T-cell (primary cell): ENCODE measurements at regions not wholly inside any gene's neighbourhood (a gene's known extent, or its start where the extent isn't known, plus 50 kb on each side); places are given as distances from the start of the nearest gene placed in this dataset.
"Not testable (repeated sequence)": the region's sequence is repeated elsewhere in the genome, so short reads cannot be mapped to it uniquely, and the experiment has no call there.

Experiments
- ATAC-seq, 4 experiments: fragments of 200-7000 bp in 3 of 4; fragments of 150-1000 bp in 1 of 4; cut with Tn5 transposase; replicated peaks in 1 of 4; 1 replicate in 3 of 4; 2 replicates in 1 of 4; pipeline ENCODE4 v1.10.0; 2021; ENCODE audit warnings: moderate library complexity in 3 of 4, mild to moderate bottlenecking in 2 of 4, moderate number of reproducible peaks in 1 of 4
- CTCF ChIA-PET, 2 donors: fragments of 300-600 bp; sonication (Branson Sonifier 250); formaldehyde crosslinking; loops; one replicate each; lab custom pipeline; 2022; ENCODE audit warnings: antibody characterized with exemption in 2 of 2; lab: Charles Lee
- POLR2A ChIA-PET, 2 donors: fragments of 300-600 bp; sonication (Branson Sonifier 250); formaldehyde crosslinking; loops; one replicate each; lab custom pipeline; 2022; ENCODE audit warnings: antibody characterized with exemption in 2 of 2; lab: Charles Lee
- DNase-seq, 35 experiments: peaks; one replicate each; pipeline versions ENCODE4 v3.0.0 to v3.0.0-alpha.2; 2013 to 2023
- H3K27ac ChIP-seq: one replicate; pipeline ENCODE4 v1.5.1; 2013; ENCODE audit warnings: low read length
- H3K27me3 ChIP-seq, 2 experiments: replicated peaks in 1 of 2; 1 replicate in 1 of 2; 2 replicates in 1 of 2; pipeline versions ENCODE4 v1.6.1 to v1.7.0; 2013; ENCODE audit warnings: low read length in 1 of 2, mixed read lengths in 1 of 2; ENCODE audit not compliant: control insufficient read depth in 2 of 2, insufficient read depth in 2 of 2; ENCODE audit errors: extremely low read depth in 1 of 2
- H3K36me3 ChIP-seq, 2 donors: 1 replicate in 1 of 2; 2 replicates in 1 of 2; pipeline versions ENCODE4 v1.6.1 to v1.7.0; 2013; ENCODE audit warnings: low read length in 1 of 2; ENCODE audit not compliant: control insufficient read depth in 2 of 2, insufficient read depth in 1 of 2; ENCODE audit errors: extremely low read depth in 1 of 2
- H3K4me1 ChIP-seq, 2 experiments: 1 replicate in 1 of 2; 2 replicates in 1 of 2; pipeline versions ENCODE4 v1.6.1 to v1.7.0; 2013; ENCODE audit warnings: low read length in 2 of 2, mixed read lengths in 1 of 2; ENCODE audit not compliant: insufficient read depth in 2 of 2, control insufficient read depth in 1 of 2; ENCODE audit errors: extremely low read depth in 1 of 2
- H3K4me3 ChIP-seq, 2 donors: 1 replicate in 1 of 2; 2 replicates in 1 of 2; pipeline versions ENCODE4 v1.5.1 to v1.7.0; 2013; ENCODE audit warnings: mild to moderate bottlenecking in 2 of 2, low read length in 1 of 2, moderate library complexity in 1 of 2; ENCODE audit not compliant: control insufficient read depth in 1 of 2; ENCODE audit errors: extremely low read depth in 1 of 2
- H3K9me3 ChIP-seq: 2 replicates; pipeline ENCODE4 v1.7.0; 2013
- H3K27ac Mint-ChIP-seq, 2 donors: one replicate each; pipeline ENCODE4 v1.8.0; 2020 to 2021; ENCODE audit warnings: mild to moderate bottlenecking in 2 of 2, mixed read lengths in 2 of 2
- H3K27me3 Mint-ChIP-seq, 2 donors: one replicate each; pipeline ENCODE4 v1.8.0; 2021 to 2022; ENCODE audit warnings: mixed read lengths in 2 of 2
- H3K36me3 Mint-ChIP-seq: one replicate; pipeline ENCODE4 v1.8.0; 2021; ENCODE audit warnings: mixed read lengths
- H3K4me1 Mint-ChIP-seq, 3 donors: one replicate each; pipeline ENCODE4 v1.8.0; 2020 to 2022; ENCODE audit warnings: mixed read lengths in 3 of 3, mild to moderate bottlenecking in 1 of 3
- H3K4me3 Mint-ChIP-seq, 3 donors: one replicate each; pipeline ENCODE4 v1.8.0; 2020 to 2022; ENCODE audit warnings: mild to moderate bottlenecking in 3 of 3, mixed read lengths in 3 of 3, moderate library complexity in 3 of 3
- H3K9me3 Mint-ChIP-seq, 3 donors: one replicate each; pipeline ENCODE4 v1.8.0; 2020 to 2022; ENCODE audit warnings: mixed read lengths in 3 of 3
- WGBS: methylation state at CpG from one replicate; pipeline ENCODE4 v1.1.5; 2013; ENCODE audit warnings: missing lambda C conversion rate; ENCODE audit not compliant: insufficient coverage; 5-methylcytosine and 5-hydroxymethylcytosine counted together

GRCh38 chr4:102397056-102397455, 51.8 kb upstream of the SLC39A8 start:
- H3K27me3 Mint-ChIP-seq, H3K4me3 Mint-ChIP-seq, H3K27ac ChIP-seq, ATAC-seq, H3K9me3 ChIP-seq, POLR2A ChIA-PET, CTCF ChIA-PET, H3K9me3 Mint-ChIP-seq, H3K4me3 ChIP-seq, H3K27me3 ChIP-seq, H3K36me3 ChIP-seq, H3K27ac Mint-ChIP-seq, H3K4me1 ChIP-seq, H3K4me1 Mint-ChIP-seq, H3K36me3 Mint-ChIP-seq, DNase-seq: not testable (repeated sequence)
- WGBS = 100% methylated on average over 2 of the region's 5 CpGs

- POLR2A ChIA-PET = no interaction called here
- no peak overlapping the region for H3K4me3 Mint-ChIP-seq
Measured at GRCh38 chr4:102399021-102399420, 53.7 kb upstream of the SLC39A8 start.

GRCh38 chr4:102400898-102401297, 55.6 kb upstream of the SLC39A8 start:
- Mint-ChIP-seq H3K27me3 (no peaks in the 10 kb centered on the region), H3K4me1 (no peaks in the 10 kb centered on the region), H3K27ac (no peak overlapping the region), H3K4me3 (no peak overlapping the region), H3K9me3 (no peaks in the 10 kb centered on the region), H3K36me3 (no peaks in the 10 kb centered on the region)
- Histone ChIP-seq H3K4me3 (no peak overlapping the region), H3K27me3 (no peaks in the 10 kb centered on the region), H3K36me3 (no peaks in the 10 kb centered on the region), H3K4me1 (no peaks in the 10 kb centered on the region), H3K27ac (no peak overlapping the region), H3K9me3 (no peaks in the 10 kb centered on the region)
- DNase-seq (no peak), ATAC-seq (no peak)
- CTCF ChIA-PET = interaction anchor here in 1 of 2 donors (0.6 kb wide), 1 partner anchor 383 kb away, joined by 3 read pairs; no protein-coding TSS in a partner anchor
- POLR2A ChIA-PET = no interaction called here
- WGBS = no CpG with 5 or more reads among the region's 4 CpGs

More at GRCh38 chr4:102399021-102399420, 53.7 kb upstream of the SLC39A8 start:
- CTCF ChIA-PET = no interaction called here
- Histone ChIP-seq H3K27me3 (no peaks in the 10 kb centered on the region), H3K9me3 (no peaks in the 10 kb centered on the region), H3K4me1 (no peaks in the 10 kb centered on the region), H3K36me3 (no peaks in the 10 kb centered on the region), H3K27ac (no peak overlapping the region), H3K4me3 (no peak overlapping the region)
- Mint-ChIP-seq H3K9me3 (no peaks in the 10 kb centered on the region), H3K4me1 (no peaks in the 10 kb centered on the region), H3K27me3 (peaks cover 0 to 4% of the 10 kb centered on the region in 2 donors), H3K36me3 (no peaks in the 10 kb centered on the region), H3K27ac (no peak overlapping the region)
- 89% methylated on average over 1 of the region's 1 CpG for WGBS
- ATAC-seq (no peak), DNase-seq (no peak)

- Mint-ChIP-seq H3K36me3 (no peaks in the 10 kb centered on the region), H3K4me1 (no peaks in the 10 kb centered on the region), H3K27ac (no peak overlapping the region), H3K27me3 (no peaks in the 10 kb centered on the region), H3K4me3 (no peak overlapping the region), H3K9me3 (no peaks in the 10 kb centered on the region)
- DNase-seq (no peak), ATAC-seq (no peak)
- H3K27ac ChIP-seq = no peak overlapping the region
- H3K4me3 ChIP-seq = no peak overlapping the region
- CTCF ChIA-PET = interaction anchor here in 1 of 2 donors (0.6 kb wide), 1 partner anchor 29 kb away, joined by 4 read pairs; no protein-coding TSS in a partner anchor
- no peaks in the 10 kb centered on the region for H3K36me3 ChIP-seq
- POLR2A ChIA-PET = interaction anchor here in 1 of 2 donors (0.6 kb wide), 1 partner anchor 49 kb away, joined by 4 read pairs; no protein-coding TSS in a partner anchor
- H3K4me1 ChIP-seq = no peaks in the 10 kb centered on the region
- H3K27me3 ChIP-seq = no peaks in the 10 kb centered on the region
- no peaks in the 10 kb centered on the region for H3K9me3 ChIP-seq
- WGBS = no CpG with 5 or more reads among the region's 2 CpGs
Measured at GRCh38 chr4:102402223-102402622, 56.9 kb upstream of the SLC39A8 start.

GRCh38 chr4:102403116-102403515, 57.8 kb upstream of the SLC39A8 start:
- H3K27me3 ChIP-seq = no peaks in the 10 kb centered on the region
- no peak for ATAC-seq
- no peak overlapping the region for H3K27ac ChIP-seq
- H3K4me1 ChIP-seq = no peaks in the 10 kb centered on the region
- no peaks in the 10 kb centered on the region for H3K36me3 Mint-ChIP-seq
- no peaks in the 10 kb centered on the region for H3K9me3 ChIP-seq
- CTCF ChIA-PET = no interaction called here
- no peak overlapping the region for H3K27ac Mint-ChIP-seq
- H3K4me1 Mint-ChIP-seq = no peaks in the 10 kb centered on the region
- WGBS = no CpG with 5 or more reads among the region's 3 CpGs
- no peak for DNase-seq
- no peaks in the 10 kb centered on the region for H3K9me3 Mint-ChIP-seq
- H3K27me3 Mint-ChIP-seq = no peaks in the 10 kb centered on the region
- no peak overlapping the region for H3K4me3 Mint-ChIP-seq
- no peaks in the 10 kb centered on the region for H3K36me3 ChIP-seq
- POLR2A ChIA-PET = no interaction called here
- no peak overlapping the region for H3K4me3 ChIP-seq

GRCh38 chr4:102404431-102404969, 59.2 kb upstream of the SLC39A8 start:
- H3K4me3 Mint-ChIP-seq = no peak overlapping the region
- no peaks in the 10 kb centered on the region for H3K9me3 Mint-ChIP-seq
- no peaks in the 10 kb centered on the region for H3K27me3 Mint-ChIP-seq
- ChIA-PET CTCF (interaction anchor here (0.6 to 1.1 kb wide), 4 partner anchors 9 to 600 kb away, joined by 3 to 6 read pairs (median 4); no protein-coding TSS in a partner anchor), POLR2A (no interaction called here)
- Histone ChIP-seq H3K27ac (no peak overlapping the region), H3K36me3 (no peaks in the 10 kb centered on the region), H3K4me3 (no peak overlapping the region), H3K9me3 (no peaks in the 10 kb centered on the region), H3K27me3 (no peaks in the 10 kb centered on the region), H3K4me1 (no peaks in the 10 kb centered on the region)
- WGBS = no CpG with 5 or more reads among the region's 1 CpG
- ATAC-seq (no peak), DNase-seq (no peak)
- no peaks in the 10 kb centered on the region for H3K4me1 Mint-ChIP-seq
- no peak overlapping the region for H3K27ac Mint-ChIP-seq
- no peaks in the 10 kb centered on the region for H3K36me3 Mint-ChIP-seq
